Endodermal cell (in vitro differentiated cells): ENCODE measurements at regions not wholly inside any gene's neighbourhood (a gene's known extent, or its start where the extent isn't known, plus 50 kb on each side); places are given as distances from the start of the nearest gene placed in this dataset.

ENCODE experiments used
- DNase-seq: peaks from one replicate; pipeline ENCODE4 v3.0.0-alpha.2; 2017
- H3K27ac ChIP-seq: 2 replicates; pipeline ENCODE4 v1.5.1; 2013; ENCODE audit warnings: mild to moderate bottlenecking, low read depth, low read length, moderate library complexity
- H3K27me3 ChIP-seq: 2 replicates; pipeline ENCODE4 v1.6.1; 2013; ENCODE audit warnings: mild to moderate bottlenecking, low read length, moderate library complexity; ENCODE audit not compliant: insufficient read depth, control insufficient read depth, poor library complexity, severe bottlenecking
- H3K36me3 ChIP-seq: 2 replicates; pipeline ENCODE4 v1.7.0; 2013; ENCODE audit warnings: mild to moderate bottlenecking, low read length, moderate library complexity; ENCODE audit not compliant: control insufficient read depth, insufficient read depth
- H3K4me1 ChIP-seq: one replicate; pipeline ENCODE4 v1.7.0; 2013; ENCODE audit warnings: low read length; ENCODE audit not compliant: control insufficient read depth, insufficient read depth
- H3K4me3 ChIP-seq: 2 replicates; pipeline ENCODE4 v1.5.1; 2013; ENCODE audit warnings: mild to moderate bottlenecking, low read length, moderate library complexity
- H3K9ac ChIP-seq: 2 replicates; pipeline ENCODE4 v1.6.1; 2013; ENCODE audit warnings: mild to moderate bottlenecking, low read length, moderate library complexity; ENCODE audit not compliant: poor library complexity, severe bottlenecking; ENCODE audit errors: extremely low read depth
- H3K9me3 ChIP-seq: 2 replicates; pipeline ENCODE4 v1.6.1; 2013; ENCODE audit warnings: mild to moderate bottlenecking, low read length, moderate library complexity; ENCODE audit not compliant: control insufficient read depth
- H3K27ac Mint-ChIP-seq: 2 replicates; pipeline ENCODE4 v1.8.0; 2020; ENCODE audit warnings: mixed read lengths
- H3K27me3 Mint-ChIP-seq: 2 replicates; pipeline ENCODE4 v1.8.0; 2021; ENCODE audit warnings: mild to moderate bottlenecking, mixed read lengths; ENCODE audit not compliant: insufficient read depth
- H3K36me3 Mint-ChIP-seq: 2 replicates; pipeline ENCODE4 v1.8.0; 2020; ENCODE audit warnings: low read depth, mixed read lengths
- H3K4me1 Mint-ChIP-seq: 2 replicates; pipeline ENCODE4 v1.8.0; 2020; ENCODE audit warnings: mixed read lengths
- H3K4me3 Mint-ChIP-seq: 2 replicates; pipeline ENCODE4 v1.8.0; 2020; ENCODE audit warnings: mild to moderate bottlenecking, moderate library complexity, mixed read lengths
- H3K9me3 Mint-ChIP-seq: 2 replicates; pipeline ENCODE4 v1.8.0; 2020; ENCODE audit warnings: mild to moderate bottlenecking, mixed read lengths
- WGBS, 2 experiments: methylation state at CpG; one replicate each; pipeline versions ENCODE4 v1.1.5 to v1.1.7; 2013; ENCODE audit warnings: missing lambda C conversion rate in 2 of 2, mixed read lengths in 1 of 2; ENCODE audit not compliant: insufficient coverage in 1 of 2, insufficient read length in 1 of 2; 5-methylcytosine and 5-hydroxymethylcytosine counted together
- TF ChIP-seq, protein P1 (sequence below): fragments of 200-600 bp; sonication (generic); conservative IDR thresholded peaks from 2 replicates; pipeline ENCODE4 v1.5.0; 2021; ENCODE audit warnings: antibody characterized with exemption, mild to moderate bottlenecking

DNA sequence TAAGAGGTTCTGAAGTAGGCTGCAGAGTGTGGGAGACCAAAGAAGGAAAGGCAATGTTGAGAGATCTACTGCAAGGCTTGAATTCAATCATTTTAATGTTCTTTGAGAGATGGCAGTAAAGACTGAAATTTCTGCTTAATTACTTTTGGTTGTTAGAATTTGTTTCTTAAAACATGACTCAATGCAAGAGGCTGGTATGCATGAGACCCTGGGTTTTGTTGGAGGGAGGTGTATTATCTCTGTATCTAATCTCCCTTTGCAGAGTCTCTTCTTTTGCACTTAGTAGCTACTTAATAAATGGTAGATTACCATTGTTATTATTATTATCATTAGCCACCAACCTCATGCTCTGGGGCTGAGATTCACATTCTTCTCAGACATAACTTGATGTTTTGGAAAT is 87.4 kb upstream of the DRD2 start:
- Histone ChIP-seq H3K4me3 (no peak overlapping the region), H3K36me3 (no peaks in the 10 kb centered on the region), H3K27me3 (no peaks in the 10 kb centered on the region), H3K27ac (no peak overlapping the region), H3K4me1 (peaks cover 8% of the 10 kb centered on the region), H3K9me3 (no peaks in the 10 kb centered on the region), H3K9ac (no peak overlapping the region)
- Mint-ChIP-seq H3K36me3 (no peaks in the 10 kb centered on the region), H3K9me3 (no peaks in the 10 kb centered on the region), H3K27me3 (no peaks in the 10 kb centered on the region), H3K27ac (no peak overlapping the region), H3K4me1 (peaks cover 16% of the 10 kb centered on the region), H3K4me3 (no peak overlapping the region)
- TF ChIP-seq, protein P1, sequence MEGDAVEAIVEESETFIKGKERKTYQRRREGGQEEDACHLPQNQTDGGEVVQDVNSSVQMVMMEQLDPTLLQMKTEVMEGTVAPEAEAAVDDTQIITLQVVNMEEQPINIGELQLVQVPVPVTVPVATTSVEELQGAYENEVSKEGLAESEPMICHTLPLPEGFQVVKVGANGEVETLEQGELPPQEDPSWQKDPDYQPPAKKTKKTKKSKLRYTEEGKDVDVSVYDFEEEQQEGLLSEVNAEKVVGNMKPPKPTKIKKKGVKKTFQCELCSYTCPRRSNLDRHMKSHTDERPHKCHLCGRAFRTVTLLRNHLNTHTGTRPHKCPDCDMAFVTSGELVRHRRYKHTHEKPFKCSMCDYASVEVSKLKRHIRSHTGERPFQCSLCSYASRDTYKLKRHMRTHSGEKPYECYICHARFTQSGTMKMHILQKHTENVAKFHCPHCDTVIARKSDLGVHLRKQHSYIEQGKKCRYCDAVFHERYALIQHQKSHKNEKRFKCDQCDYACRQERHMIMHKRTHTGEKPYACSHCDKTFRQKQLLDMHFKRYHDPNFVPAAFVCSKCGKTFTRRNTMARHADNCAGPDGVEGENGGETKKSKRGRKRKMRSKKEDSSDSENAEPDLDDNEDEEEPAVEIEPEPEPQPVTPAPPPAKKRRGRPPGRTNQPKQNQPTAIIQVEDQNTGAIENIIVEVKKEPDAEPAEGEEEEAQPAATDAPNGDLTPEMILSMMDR = no peak
- DNase-seq = no peak

DNA sequence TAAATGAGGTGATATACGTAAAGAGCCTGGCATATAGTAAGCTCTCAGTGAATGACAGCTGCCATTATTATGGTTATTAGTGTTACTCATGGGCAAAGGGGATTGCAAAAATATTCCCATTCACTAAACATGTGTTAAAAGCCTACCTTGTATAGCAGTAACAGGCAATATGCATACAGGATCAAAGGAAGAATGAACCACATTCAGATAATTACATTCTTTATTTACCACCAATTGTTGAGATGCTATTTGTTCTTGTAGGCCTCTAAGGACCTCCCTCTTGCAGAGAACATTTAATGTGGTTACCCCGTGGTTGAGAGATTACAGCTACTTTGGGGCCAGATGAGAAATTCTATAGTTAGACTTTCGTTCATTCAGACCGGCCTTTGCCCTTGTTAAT is 82.7 kb upstream of the DRD2 start:
- 93 to 95% methylated on average over 3 to 4 of the region's 4 CpGs for WGBS, 2 experiments
- H3K4me3 Mint-ChIP-seq = no peak overlapping the region
- Histone ChIP-seq H3K4me1 (peaks cover 5% of the 10 kb centered on the region), H3K9me3 (no peaks in the 10 kb centered on the region), H3K36me3 (no peaks in the 10 kb centered on the region), H3K4me3 (no peak overlapping the region), H3K27me3 (no peaks in the 10 kb centered on the region), H3K27ac (no peak overlapping the region), H3K9ac (no peak overlapping the region)
- H3K27me3 Mint-ChIP-seq = no peaks in the 10 kb centered on the region
- no peak overlapping the region for H3K27ac Mint-ChIP-seq
- TF ChIP-seq, protein P1 = no peak
- no peak for DNase-seq
- no peaks in the 10 kb centered on the region for H3K9me3 Mint-ChIP-seq
- no peaks in the 10 kb centered on the region for H3K36me3 Mint-ChIP-seq
- peaks cover 18% of the 10 kb centered on the region for H3K4me1 Mint-ChIP-seq

GRCh38 chr11:113556036-113556435 is 80.8 kb upstream of the DRD2 start:
- no peak overlapping the region for H3K27ac ChIP-seq
- DNase-seq = peak; percentile 10
- Mint-ChIP-seq H3K4me1 (peaks cover 18% of the 10 kb centered on the region), H3K27me3 (no peaks in the 10 kb centered on the region), H3K27ac (no peak overlapping the region), H3K36me3 (no peaks in the 10 kb centered on the region), H3K9me3 (no peaks in the 10 kb centered on the region), H3K4me3 (no peak overlapping the region)
- H3K4me3 ChIP-seq = no peak overlapping the region
- WGBS, 2 experiments = 70 to 100% methylated on average over 1 to 3 of the region's 3 CpGs
- H3K36me3 ChIP-seq = no peaks in the 10 kb centered on the region
- H3K4me1 ChIP-seq = peaks cover 5% of the 10 kb centered on the region
- H3K27me3 ChIP-seq = no peaks in the 10 kb centered on the region
- no peak overlapping the region for H3K9ac ChIP-seq
- no peaks in the 10 kb centered on the region for H3K9me3 ChIP-seq
- TF ChIP-seq, protein P1 = no peak
